HEK293 (cell line): ENCODE measurements at regions not wholly inside any gene's neighbourhood (a gene's known extent, or its start where the extent isn't known, plus 50 kb on each side); places are given as distances from the start of the nearest gene placed in this dataset.

ENCODE experiments used
- CTCF ChIP-seq: fragments of 450-650 bp; formaldehyde crosslinking; IDR thresholded peaks from 2 replicates; pipeline ENCODE4 v1.5.1; 2016; ENCODE audit warnings: missing biosample characterization, missing genetic modification characterization
- REST ChIP-seq: fragments of 450-650 bp; formaldehyde crosslinking; IDR thresholded peaks from 2 replicates; pipeline ENCODE4 v1.5.1; 2016; ENCODE audit warnings: missing biosample characterization, missing genetic modification characterization
- ZBTB20 ChIP-seq: fragments of 450-650 bp; formaldehyde crosslinking; IDR thresholded peaks from 2 replicates; pipeline ENCODE4 v1.5.1; 2016; ENCODE audit warnings: missing biosample characterization, missing genetic modification characterization
- ZBTB21 ChIP-seq: fragments of 450-650 bp; formaldehyde crosslinking; IDR thresholded peaks from 2 replicates; pipeline ENCODE4 v1.5.1; 2017; ENCODE audit warnings: missing biosample characterization, missing genetic modification characterization
- ZBTB7A ChIP-seq: fragments of 450-650 bp; formaldehyde crosslinking; IDR thresholded peaks from 2 replicates; pipeline ENCODE4 v1.5.1; 2016; ENCODE audit warnings: low read depth, missing biosample characterization, missing genetic modification characterization
- ZFP69B ChIP-seq: fragments of 450-650 bp; formaldehyde crosslinking; IDR thresholded peaks from 2 replicates; pipeline ENCODE4 v1.5.1; 2016; ENCODE audit warnings: missing biosample characterization, missing genetic modification characterization
- ZNF121 ChIP-seq: fragments of 450-650 bp; formaldehyde crosslinking; IDR thresholded peaks from 2 replicates; pipeline ENCODE4 v1.5.1; 2016; ENCODE audit warnings: missing biosample characterization, missing genetic modification characterization
- ZNF354C ChIP-seq: fragments of 450-650 bp; formaldehyde crosslinking; IDR thresholded peaks from 2 replicates; pipeline ENCODE4 v1.5.1; 2016; ENCODE audit warnings: missing biosample characterization, missing genetic modification characterization, low read depth, borderline replicate concordance
- ZNF501 ChIP-seq: fragments of 450-650 bp; formaldehyde crosslinking; IDR thresholded peaks from 2 replicates; pipeline ENCODE4 v1.5.1; 2016; ENCODE audit warnings: missing biosample characterization, missing genetic modification characterization
- ZSCAN23 ChIP-seq: fragments of 450-650 bp; formaldehyde crosslinking; IDR thresholded peaks from 2 replicates; pipeline ENCODE4 v1.5.1; 2016; ENCODE audit warnings: missing biosample characterization, missing genetic modification characterization

- TF ChIP-seq CTCF (tag by site-specific recombination) (no peak), ZNF121 (tag by site-specific recombination) (no peak), REST (no peak), ZSCAN23 (no peak), ZBTB20 (tag by site-specific recombination) (no peak), ZNF354C (tag by site-specific recombination) (no peak), ZBTB7A (tag by site-specific recombination) (no peak), ZBTB21 (tag by site-specific recombination) (no peak), ZNF501 (no peak), ZFP69B (tag by site-specific recombination) (no peak)
Observed at GRCh38 chr13:53200075-53200474, 171.5 kb downstream of the OLFM4 start.
